Adrenal gland (tissue), 9 donors: ENCODE measurements at regions not wholly inside any gene's neighbourhood (a gene's known extent, or its start where the extent isn't known, plus 50 kb on each side); places are given as distances from the start of the nearest gene placed in this dataset.

ENCODE experiments used
- DNase-seq, 7 donors: peaks; one replicate each; pipeline ENCODE4 v3.0.0-alpha.2; 2019 to 2020
- H3K27ac ChIP-seq, 5 donors: fragments of 200-600 bp; sonication (generic) in 4 of 5; 1 replicate in 3 of 5; 2 replicates in 2 of 5; pipeline versions ENCODE4 v1.5.1 to v1.8.0; 2016 to 2020; ENCODE audit warnings: mild to moderate bottlenecking in 1 of 5
- H3K27me3 ChIP-seq: fragments of 200-600 bp; 2 replicates; pipeline ENCODE4 v1.8.0; 2021
- H3K36me3 ChIP-seq, 2 donors: fragments of 200-600 bp; replicated peaks in 1 of 2; 1 replicate in 1 of 2; 2 replicates in 1 of 2; pipeline versions ENCODE4 v1.5.1 to v1.8.0; 2018 to 2022
- H3K4me1 ChIP-seq, 2 donors: fragments of 200-600 bp; replicated peaks in 1 of 2; 1 replicate in 1 of 2; 2 replicates in 1 of 2; pipeline versions ENCODE4 v1.5.1 to v1.8.0; 2018 to 2021
- H3K4me3 ChIP-seq, 4 donors: fragments of 200-600 bp; sonication (generic) in 3 of 4; one replicate each; pipeline ENCODE4 v1.5.1; 2016 to 2018
- H3K9me3 ChIP-seq, 3 donors: fragments of 200-600 bp; sonication (generic) in 1 of 3; replicated peaks in 1 of 3; 1 replicate in 2 of 3; 2 replicates in 1 of 3; pipeline versions ENCODE4 v1.5.1 to v1.8.0; 2016 to 2021
- POLR2A ChIP-seq, 2 donors: fragments of 450-650 bp; IDR thresholded peaks; one replicate each; pipeline ENCODE4 v1.6.1; 2017; ENCODE audit warnings: antibody characterized with exemption in 2 of 2, mild to moderate bottlenecking in 2 of 2, moderate library complexity in 1 of 2
- WGBS, 4 donors: extraction: QIAGEN DNeasy Blood & Tissue Kit in 2 of 4; methylation state at CpG; one replicate each; pipeline versions ENCODE4 v1.1.5 to v1.1.7; 2013 to 2017; 5-methylcytosine and 5-hydroxymethylcytosine counted together
- intact Hi-C, 2 donors: fragments of 100-400 bp; cut with DNase I; formaldehyde crosslinking; loops; one replicate each; pipeline versions ENCODE4 v1.14.1 to v1.15.0; 2022 to 2023
- TF ChIP-seq, protein P1 (sequence below), 6 experiments: fragments of 450-650 bp in 4 of 6; fragments of 200-600 bp in 2 of 6; sonication (generic) in 1 of 6; IDR thresholded peaks; 1 replicate in 5 of 6; 2 replicates in 1 of 6; pipeline versions ENCODE4 v1.5.1 to v1.8.0; 2016 to 2021; ENCODE audit warnings: antibody characterized with exemption in 6 of 6, mild to moderate bottlenecking in 2 of 6, moderate library complexity in 1 of 6
- donor health status: healthy with polysubstance abuse.
- donor health status: Bipolar disorder and iron deficiency.
- donor health status: DM: yes; HTN: yes; CAD: no.
- donor health status: DM: no; HTN: no; CAD: no.
- donor health status: DM: no; HTN: no; CAD: no.

DNA sequence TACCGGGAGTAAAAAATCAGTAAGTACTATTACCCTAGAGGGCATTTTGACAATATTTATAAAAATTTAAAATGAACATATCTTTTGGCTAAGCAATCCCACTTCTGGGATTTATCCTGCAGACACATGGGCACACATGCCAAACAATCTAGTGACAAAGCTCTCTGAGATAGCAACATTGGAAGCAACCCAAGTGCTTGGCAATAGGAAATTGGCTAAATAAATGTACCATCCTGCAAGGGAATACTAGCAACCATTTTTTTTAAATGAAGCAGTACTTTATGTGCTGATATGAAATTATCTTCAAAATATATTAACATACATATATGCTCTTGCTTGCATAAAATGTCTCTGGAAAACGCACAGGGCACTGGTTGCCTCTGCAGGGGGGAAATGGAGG lies 133.8 kb downstream of the SNX5 start:
- TF ChIP-seq POLR2A (IDR thresholded peaks at IDR 0.05): no peak
- TF ChIP-seq, protein P1, sequence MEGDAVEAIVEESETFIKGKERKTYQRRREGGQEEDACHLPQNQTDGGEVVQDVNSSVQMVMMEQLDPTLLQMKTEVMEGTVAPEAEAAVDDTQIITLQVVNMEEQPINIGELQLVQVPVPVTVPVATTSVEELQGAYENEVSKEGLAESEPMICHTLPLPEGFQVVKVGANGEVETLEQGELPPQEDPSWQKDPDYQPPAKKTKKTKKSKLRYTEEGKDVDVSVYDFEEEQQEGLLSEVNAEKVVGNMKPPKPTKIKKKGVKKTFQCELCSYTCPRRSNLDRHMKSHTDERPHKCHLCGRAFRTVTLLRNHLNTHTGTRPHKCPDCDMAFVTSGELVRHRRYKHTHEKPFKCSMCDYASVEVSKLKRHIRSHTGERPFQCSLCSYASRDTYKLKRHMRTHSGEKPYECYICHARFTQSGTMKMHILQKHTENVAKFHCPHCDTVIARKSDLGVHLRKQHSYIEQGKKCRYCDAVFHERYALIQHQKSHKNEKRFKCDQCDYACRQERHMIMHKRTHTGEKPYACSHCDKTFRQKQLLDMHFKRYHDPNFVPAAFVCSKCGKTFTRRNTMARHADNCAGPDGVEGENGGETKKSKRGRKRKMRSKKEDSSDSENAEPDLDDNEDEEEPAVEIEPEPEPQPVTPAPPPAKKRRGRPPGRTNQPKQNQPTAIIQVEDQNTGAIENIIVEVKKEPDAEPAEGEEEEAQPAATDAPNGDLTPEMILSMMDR (IDR thresholded peaks at IDR 0.05): no peak
- Histone ChIP-seq H3K4me1 (peaks cover 5 to 13% of the 10 kb centered on the region in 2 donors), H3K4me3 (no peak overlapping the region), H3K36me3 (no peaks in the 10 kb centered on the region), H3K9me3 (no peaks in the 10 kb centered on the region), H3K27me3 (no peaks in the 10 kb centered on the region), H3K27ac (peak overlapping the region in 1 of 5 donors; percentile 74)
- intact Hi-C loops: no loop called here
- peak in 2 of 7 donors; percentile 42 to 52 for DNase-seq
- WGBS, 4 donors: 63 to 77% (median 67%) methylated on average over 2 of the region's 2 CpGs

DNA sequence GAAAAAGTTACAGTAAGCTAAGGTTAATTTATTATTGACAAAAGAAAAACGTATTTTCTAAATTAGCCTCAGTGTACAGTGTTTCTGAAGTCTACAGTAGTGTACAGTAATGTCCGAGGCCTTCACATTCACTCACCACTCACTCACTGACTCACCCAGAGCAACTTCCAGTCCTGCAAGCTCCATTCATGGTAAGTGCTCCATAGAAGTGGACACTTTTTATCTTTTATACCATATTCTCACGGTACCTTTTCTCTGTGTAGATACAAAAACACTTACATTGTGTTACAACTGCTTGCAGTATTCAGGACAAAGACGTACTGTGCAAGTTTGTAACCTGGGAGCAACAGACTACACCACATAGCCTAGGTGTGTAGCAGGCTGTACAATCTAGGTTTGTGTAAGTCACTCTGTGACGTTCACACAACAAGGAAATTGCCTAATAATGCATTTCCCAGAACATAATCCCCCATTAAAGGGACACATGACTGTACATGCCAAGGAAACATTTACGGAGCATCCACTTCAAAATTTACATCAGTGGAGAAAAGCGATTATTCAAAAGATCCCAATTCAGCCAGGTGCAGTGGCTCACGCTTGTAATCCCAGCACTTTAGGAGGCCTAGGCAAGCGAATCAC lies 133.4 kb downstream of the BANF2 start:
- intact Hi-C loops: no loop called here

DNA sequence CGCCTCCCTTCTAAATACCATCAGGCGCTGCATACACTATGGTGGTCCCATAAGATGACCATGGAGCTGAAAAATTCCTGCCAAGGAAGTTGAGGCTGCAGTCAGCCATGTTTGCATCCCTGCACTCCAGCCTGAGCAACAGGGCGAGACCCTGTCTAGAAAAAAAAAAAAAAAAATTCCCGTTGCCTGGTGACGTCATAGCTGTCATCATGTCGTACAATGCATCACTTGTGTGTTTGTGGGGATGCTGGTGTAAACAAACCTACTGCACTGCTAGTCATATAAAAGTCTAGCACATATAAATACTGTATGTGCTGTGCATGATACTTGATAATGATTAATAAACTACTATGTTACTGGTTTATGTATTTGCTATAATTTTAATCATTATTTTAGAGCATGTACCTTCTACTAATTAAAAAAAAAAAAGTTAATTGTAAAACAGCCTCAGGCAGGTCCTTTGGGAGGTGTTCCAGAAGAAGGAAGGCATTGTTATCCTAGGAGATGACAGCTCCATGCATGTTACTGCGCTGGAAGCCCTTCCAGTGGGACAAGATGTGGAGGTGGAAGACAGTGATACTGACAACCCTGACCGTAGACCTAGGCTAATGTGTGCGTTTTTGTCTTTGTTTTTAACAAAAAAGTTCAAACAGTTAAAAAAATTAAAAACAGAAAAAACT lies 132.6 kb downstream of the BANF2 start:
- TF ChIP-seq, protein P1 (IDR thresholded peaks at IDR 0.05): no peak
- TF ChIP-seq POLR2A (IDR thresholded peaks at IDR 0.05): no peak
- H3K27ac ChIP-seq: no peak overlapping the region
- no peaks in the 10 kb centered on the region for H3K9me3 ChIP-seq
- H3K4me3 ChIP-seq: no peak overlapping the region
- intact Hi-C loops: no loop called here
- H3K27me3 ChIP-seq: no peaks in the 10 kb centered on the region
- H3K4me1 ChIP-seq: peaks cover 5 to 13% of the 10 kb centered on the region in 2 donors
- no peak for DNase-seq
- 76 to 85% (median 81%) methylated on average over 9 of the region's 9 CpGs for WGBS, 4 donors
- no peaks in the 10 kb centered on the region for H3K36me3 ChIP-seq

More for the DNA sequence above, 133.4 kb downstream of the BANF2 start:
- peaks cover 5 to 13% of the 10 kb centered on the region in 2 donors for H3K4me1 ChIP-seq
- TF ChIP-seq, protein P1 (IDR thresholded peaks at IDR 0.05): no peak
- H3K27ac ChIP-seq: no peak overlapping the region
- no peaks in the 10 kb centered on the region for H3K36me3 ChIP-seq
- WGBS, 4 donors: 77 to 86% (median 80%) methylated on average over 9 of the region's 9 CpGs
- no peaks in the 10 kb centered on the region for H3K9me3 ChIP-seq
- H3K27me3 ChIP-seq: no peaks in the 10 kb centered on the region
- no peak for DNase-seq
- no peak overlapping the region for H3K4me3 ChIP-seq

DNA sequence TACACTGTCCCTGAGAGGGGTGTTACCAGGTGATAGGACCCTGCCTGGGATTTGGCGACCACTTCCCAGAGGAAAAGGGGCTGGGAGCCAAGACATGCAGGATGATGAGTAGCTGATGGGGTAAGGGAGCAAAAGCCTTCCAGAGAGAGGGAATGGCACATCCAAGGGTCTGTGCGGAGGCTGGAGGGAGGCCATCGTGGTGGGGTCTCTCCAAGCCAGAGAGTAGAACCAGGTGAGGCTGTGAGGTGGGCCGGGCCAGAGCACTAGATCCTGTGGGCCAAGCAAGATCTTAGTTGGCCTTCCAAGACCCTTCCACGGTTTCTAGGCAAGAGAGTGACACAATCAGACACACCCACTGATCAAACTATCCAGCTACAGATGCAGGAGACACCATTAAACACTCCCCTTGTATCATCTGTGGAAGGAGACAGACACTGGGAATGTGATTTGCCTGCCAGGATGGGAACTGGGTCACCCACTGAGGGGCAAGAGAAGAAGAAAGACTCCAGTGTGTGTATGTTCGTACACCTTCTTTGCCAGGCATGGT lies 128.9 kb downstream of the BANF2 start:
- WGBS, 4 donors: 87 to 96% (median 93%) methylated on average over 5 to 6 of the region's 6 CpGs
- intact Hi-C loops: no loop called here
- Histone ChIP-seq H3K4me3 (no peak overlapping the region), H3K4me1 (peaks cover 0 to 7% of the 10 kb centered on the region in 2 donors), H3K9me3 (no peaks in the 10 kb centered on the region), H3K36me3 (no peaks in the 10 kb centered on the region), H3K27ac (no peak overlapping the region), H3K27me3 (no peaks in the 10 kb centered on the region)
- DNase-seq: no peak
- TF ChIP-seq POLR2A (IDR thresholded peaks at IDR 0.05): no peak
- TF ChIP-seq, protein P1 (IDR thresholded peaks at IDR 0.05): no peak
